ENCODE measurements at regions not wholly inside any gene's neighbourhood (a gene's known extent, or its start where the extent isn't known, plus 50 kb on each side); places are given as distances from the start of the nearest gene placed in this dataset.
"Not testable (repeated sequence)": the region's sequence is repeated elsewhere in the genome, so short reads cannot be mapped to it uniquely, and the experiment has no call there.

DNA sequence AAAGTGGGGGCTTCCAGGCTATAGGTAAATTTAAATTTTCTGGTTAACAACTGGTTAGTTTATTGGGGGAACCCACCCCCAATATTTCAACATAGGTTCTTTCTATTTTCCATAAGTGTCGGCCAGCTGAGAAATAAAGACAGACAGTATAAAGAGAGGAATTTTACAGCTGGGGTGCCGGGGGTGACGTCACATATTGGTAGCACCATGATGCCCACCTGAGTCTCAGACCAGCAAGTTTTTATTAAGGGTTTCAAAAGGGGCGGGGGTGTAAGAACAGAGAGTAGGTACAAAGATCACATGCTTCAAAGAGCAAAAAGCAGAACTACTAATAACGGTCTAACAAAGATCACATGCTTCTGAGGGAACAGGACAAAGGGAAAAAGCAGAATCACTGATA lies 192.7 kb upstream of the PIEZO2 start:
- CTCF ChIA-PET (ENCODE audit: low intra/inter-chr PET ratio, low total read pairs); BruUV-seq (replicated peaks); H2AFZ ChIP-seq (ENCODE audit: low read length); H4K20me1 ChIP-seq (ENCODE audit: insufficient read depth, low read length); H3K4me3 ChIP-seq (replicated peaks in 1 of 3; ENCODE audit: insufficient read depth in 1 of 3, low read depth in 2 of 3, low read length in 3 of 3); H3K36me3 ChIP-seq (replicated peaks in 1 of 2; ENCODE audit: control insufficient read depth in 1 of 2, insufficient read depth in 2 of 2, low read length in 2 of 2); H3K27me3 ChIP-seq (ENCODE audit: control insufficient read depth in 1 of 2, insufficient read depth in 2 of 2, low read length in 2 of 2); intact Hi-C loops (cut with micrococcal nuclease; ENCODE audit: unreplicated experiment); ATAC-seq; H3K9ac ChIP-seq (ENCODE audit: insufficient read depth, low read depth, low read length); H3K27ac ChIP-seq (ENCODE audit: extremely low read length, insufficient read depth, low read length); FAIRE-seq; H3K9me3 ChIP-seq (ENCODE audit: low read length); POLR2A ChIA-PET; in situ Hi-C loops (cut with HindIII; ENCODE audit: extremely low pct_ligation_motif_present, low pct_unique_long_range_greater_than_20kb); H3K4me2 ChIP-seq (ENCODE audit: low read depth, low read length); H3K4me1 ChIP-seq (ENCODE audit: insufficient read depth, low read length); DNase-seq (ENCODE audit: low spot score); H3K79me2 ChIP-seq (ENCODE audit: insufficient read depth, low read length); TF ChIP-seq ATF7, CREB1 (CRISPR knock-in tag; IDR thresholded peaks at IDR 0.05): not testable (repeated sequence)
- peak; percentile 76 for TF ChIP-seq ATF7 (IDR thresholded peaks at IDR 0.05)
- peak; percentile 86 for TF ChIP-seq CREB1 (IDR thresholded peaks at IDR 0.05)
- WGBS (ENCODE audit: low lambda C conversion rate) = 47% methylated on average over 5 of the region's 5 CpGs

DNA sequence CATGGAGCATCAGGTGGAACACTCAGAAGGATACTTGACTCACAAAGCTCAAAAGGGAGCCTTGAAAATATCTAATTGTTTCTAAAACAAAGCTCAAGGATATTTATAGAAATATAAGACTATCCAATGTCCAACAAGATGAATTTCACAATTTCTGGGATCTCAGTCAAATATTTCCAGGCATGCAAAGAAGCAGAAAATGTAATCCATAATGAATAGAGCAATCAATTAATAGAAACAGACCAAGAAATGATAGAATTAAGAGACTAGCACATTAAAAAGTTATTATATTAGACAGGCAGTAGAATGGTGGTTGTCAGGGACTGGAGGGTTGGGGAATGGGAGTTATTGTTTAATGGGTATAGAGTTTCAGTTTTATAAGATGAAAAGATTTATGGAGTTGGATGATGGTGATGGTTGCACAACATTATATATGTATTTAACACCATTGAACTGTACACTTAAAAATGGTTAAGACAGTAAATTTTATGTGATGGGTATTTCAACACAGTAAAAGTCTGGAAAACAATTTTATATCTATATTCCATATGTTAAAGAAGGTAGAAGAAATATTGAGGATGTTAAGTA lies 189.9 kb upstream of the PIEZO2 start:
- intact Hi-C loops (cut with micrococcal nuclease; ENCODE audit: unreplicated experiment) = no loop called here
- FAIRE-seq = no peak
- no peaks in the 10 kb centered on the region for H3K4me1 ChIP-seq (ENCODE audit: insufficient read depth, low read length)
- H3K4me3 ChIP-seq (replicated peaks in 1 of 3; ENCODE audit: insufficient read depth in 1 of 3, low read depth in 2 of 3, low read length in 3 of 3) = no peak overlapping the region
- ChIA-PET POLR2A (no interaction called here), CTCF (ENCODE audit: low intra/inter-chr PET ratio, low total read pairs) (no interaction called here)
- H4K20me1 ChIP-seq (ENCODE audit: insufficient read depth, low read length) = no peaks in the 10 kb centered on the region
- H3K9ac ChIP-seq (ENCODE audit: insufficient read depth, low read depth, low read length) = no peak overlapping the region
- H3K9me3 ChIP-seq (ENCODE audit: low read length) = no peaks in the 10 kb centered on the region; the same call in 1 of the 2 replicates
- H2AFZ ChIP-seq (ENCODE audit: low read length) = no peak overlapping the region
- H3K27me3 ChIP-seq (ENCODE audit: control insufficient read depth in 1 of 2, insufficient read depth in 2 of 2, low read length in 2 of 2) = no peaks in the 10 kb centered on the region
- no peak overlapping the region for H3K27ac ChIP-seq (ENCODE audit: extremely low read length, insufficient read depth, low read length)
- no peaks in the 10 kb centered on the region for H3K79me2 ChIP-seq (ENCODE audit: insufficient read depth, low read length)
- TF ChIP-seq RXRB (CRISPR knock-in tag; IDR thresholded peaks at IDR 0.05; ENCODE audit: borderline replicate concordance) (no peak), POGZ (CRISPR knock-in tag; IDR thresholded peaks at IDR 0.05) (no peak), CREM (IDR thresholded peaks at IDR 0.05) (no peak), CREM (CRISPR knock-in tag; IDR thresholded peaks at IDR 0.05) (no peak), ZNF572 (CRISPR knock-in tag; IDR thresholded peaks at IDR 0.05) (no peak), SNRNP70 (IDR thresholded peaks at IDR 0.05; ENCODE audit: low read depth, low read length) (no peak)
- TF ChIP-seq, protein P1, sequence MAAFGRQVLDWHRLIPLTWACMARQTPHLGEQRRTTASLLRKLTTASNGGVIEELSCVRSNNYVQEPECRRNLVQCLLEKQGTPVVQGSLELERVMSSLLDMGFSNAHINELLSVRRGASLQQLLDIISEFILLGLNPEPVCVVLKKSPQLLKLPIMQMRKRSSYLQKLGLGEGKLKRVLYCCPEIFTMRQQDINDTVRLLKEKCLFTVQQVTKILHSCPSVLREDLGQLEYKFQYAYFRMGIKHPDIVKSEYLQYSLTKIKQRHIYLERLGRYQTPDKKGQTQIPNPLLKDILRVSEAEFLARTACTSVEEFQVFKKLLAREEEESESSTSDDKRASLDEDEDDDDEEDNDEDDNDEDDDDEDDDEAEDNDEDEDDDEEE (CRISPR knock-in tag; IDR thresholded peaks at IDR 0.05) = no peak
- TF ChIP-seq, protein P2, sequence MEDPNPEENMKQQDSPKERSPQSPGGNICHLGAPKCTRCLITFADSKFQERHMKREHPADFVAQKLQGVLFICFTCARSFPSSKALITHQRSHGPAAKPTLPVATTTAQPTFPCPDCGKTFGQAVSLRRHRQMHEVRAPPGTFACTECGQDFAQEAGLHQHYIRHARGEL (CRISPR knock-in tag; IDR thresholded peaks at IDR 0.05) = no peak
- TF ChIP-seq, protein P3, sequence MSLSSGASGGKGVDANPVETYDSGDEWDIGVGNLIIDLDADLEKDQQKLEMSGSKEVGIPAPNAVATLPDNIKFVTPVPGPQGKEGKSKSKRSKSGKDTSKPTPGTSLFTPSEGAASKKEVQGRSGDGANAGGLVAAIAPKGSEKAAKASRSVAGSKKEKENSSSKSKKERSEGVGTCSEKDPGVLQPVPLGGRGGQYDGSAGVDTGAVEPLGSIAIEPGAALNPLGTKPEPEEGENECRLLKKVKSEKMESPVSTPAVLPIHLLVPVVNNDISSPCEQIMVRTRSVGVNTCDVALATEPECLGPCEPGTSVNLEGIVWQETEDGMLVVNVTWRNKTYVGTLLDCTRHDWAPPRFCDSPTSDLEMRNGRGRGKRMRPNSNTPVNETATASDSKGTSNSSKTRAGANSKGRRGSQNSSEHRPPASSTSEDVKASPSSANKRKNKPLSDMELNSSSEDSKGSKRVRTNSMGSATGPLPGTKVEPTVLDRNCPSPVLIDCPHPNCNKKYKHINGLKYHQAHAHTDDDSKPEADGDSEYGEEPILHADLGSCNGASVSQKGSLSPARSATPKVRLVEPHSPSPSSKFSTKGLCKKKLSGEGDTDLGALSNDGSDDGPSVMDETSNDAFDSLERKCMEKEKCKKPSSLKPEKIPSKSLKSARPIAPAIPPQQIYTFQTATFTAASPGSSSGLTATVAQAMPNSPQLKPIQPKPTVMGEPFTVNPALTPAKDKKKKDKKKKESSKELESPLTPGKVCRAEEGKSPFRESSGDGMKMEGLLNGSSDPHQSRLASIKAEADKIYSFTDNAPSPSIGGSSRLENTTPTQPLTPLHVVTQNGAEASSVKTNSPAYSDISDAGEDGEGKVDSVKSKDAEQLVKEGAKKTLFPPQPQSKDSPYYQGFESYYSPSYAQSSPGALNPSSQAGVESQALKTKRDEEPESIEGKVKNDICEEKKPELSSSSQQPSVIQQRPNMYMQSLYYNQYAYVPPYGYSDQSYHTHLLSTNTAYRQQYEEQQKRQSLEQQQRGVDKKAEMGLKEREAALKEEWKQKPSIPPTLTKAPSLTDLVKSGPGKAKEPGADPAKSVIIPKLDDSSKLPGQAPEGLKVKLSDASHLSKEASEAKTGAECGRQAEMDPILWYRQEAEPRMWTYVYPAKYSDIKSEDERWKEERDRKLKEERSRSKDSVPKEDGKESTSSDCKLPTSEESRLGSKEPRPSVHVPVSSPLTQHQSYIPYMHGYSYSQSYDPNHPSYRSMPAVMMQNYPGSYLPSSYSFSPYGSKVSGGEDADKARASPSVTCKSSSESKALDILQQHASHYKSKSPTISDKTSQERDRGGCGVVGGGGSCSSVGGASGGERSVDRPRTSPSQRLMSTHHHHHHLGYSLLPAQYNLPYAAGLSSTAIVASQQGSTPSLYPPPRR (CRISPR knock-in tag; IDR thresholded peaks at IDR 0.05; ENCODE audit: borderline replicate concordance) = no peak
- H3K36me3 ChIP-seq (replicated peaks in 1 of 2; ENCODE audit: control insufficient read depth in 1 of 2, insufficient read depth in 2 of 2, low read length in 2 of 2) = no peaks in the 10 kb centered on the region
- no TSS peak for BruUV-seq (replicated peaks)
- no peak for ATAC-seq
- in situ Hi-C loops (cut with HindIII; ENCODE audit: extremely low pct_ligation_motif_present, low pct_unique_long_range_greater_than_20kb) = no loop called here
- DNase-seq (ENCODE audit: low spot score) = no peak
- H3K4me2 ChIP-seq (ENCODE audit: low read depth, low read length) = no peak overlapping the region
